ENCODE measurements at regions not wholly inside any gene's neighbourhood (a gene's known extent, or its start where the extent isn't known, plus 50 kb on each side); places are given as distances from the start of the nearest gene placed in this dataset.

DNA sequence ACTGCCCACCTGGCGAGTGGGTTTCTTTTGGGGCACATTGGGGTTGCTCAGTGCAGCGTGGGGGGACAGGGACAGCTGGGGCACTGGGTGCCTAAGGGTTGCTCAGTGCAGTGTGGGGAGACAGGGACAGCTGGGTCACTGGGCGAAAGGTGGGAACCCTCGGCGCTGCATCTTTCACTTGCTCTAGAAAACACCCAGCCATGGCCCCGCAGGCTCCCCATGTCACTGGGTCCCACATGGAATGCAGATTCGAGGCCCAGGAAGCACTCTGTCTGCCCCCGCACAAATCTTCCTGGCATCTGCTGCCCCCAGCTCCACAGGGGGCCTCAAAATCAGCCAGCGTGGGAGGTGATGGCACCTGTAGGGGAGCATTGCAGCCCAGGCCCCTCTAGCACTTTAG lies 229.3 kb downstream of the BRD1 start:
- Histone ChIP-seq H2AFZ (ENCODE audit: low read length) (no peak overlapping the region), H3K4me2 (ENCODE audit: low read depth, low read length) (no peak overlapping the region), H3K4me3 (ENCODE audit: low read length) (no peak overlapping the region), H3K36me3 (replicated peaks; ENCODE audit: insufficient read depth, low read length) (no peaks in the 10 kb centered on the region; the same call in 1 of the 2 replicates), H3K9ac (ENCODE audit: low read length) (no peak overlapping the region), H3K79me2 (ENCODE audit: low read length) (peaks cover 83% of the 10 kb centered on the region), H3K27ac (ENCODE audit: low read length) (no peak overlapping the region), H4K20me1 (ENCODE audit: insufficient read depth, low read length) (no peaks in the 10 kb centered on the region), H3K27me3 (replicated peaks; ENCODE audit: insufficient read depth, low read length) (no peaks in the 10 kb centered on the region), H3F3A (ENCODE audit: insufficient read depth, low read length) (no peaks in the 10 kb centered on the region), H3K4me1 (ENCODE audit: low read length) (no peaks in the 10 kb centered on the region), H3K9me3 (replicated peaks; ENCODE audit: insufficient read depth, low read length) (no peaks in the 10 kb centered on the region), H3K9me2 (replicated peaks; ENCODE audit: insufficient read depth, low read length) (no peaks in the 10 kb centered on the region)
- no peak for DNase-seq
- TF ChIP-seq EZH2phosphoT487 (IDR thresholded peaks at IDR 0.05; ENCODE audit: low read length) = no peak
- TF ChIP-seq, protein P1, sequence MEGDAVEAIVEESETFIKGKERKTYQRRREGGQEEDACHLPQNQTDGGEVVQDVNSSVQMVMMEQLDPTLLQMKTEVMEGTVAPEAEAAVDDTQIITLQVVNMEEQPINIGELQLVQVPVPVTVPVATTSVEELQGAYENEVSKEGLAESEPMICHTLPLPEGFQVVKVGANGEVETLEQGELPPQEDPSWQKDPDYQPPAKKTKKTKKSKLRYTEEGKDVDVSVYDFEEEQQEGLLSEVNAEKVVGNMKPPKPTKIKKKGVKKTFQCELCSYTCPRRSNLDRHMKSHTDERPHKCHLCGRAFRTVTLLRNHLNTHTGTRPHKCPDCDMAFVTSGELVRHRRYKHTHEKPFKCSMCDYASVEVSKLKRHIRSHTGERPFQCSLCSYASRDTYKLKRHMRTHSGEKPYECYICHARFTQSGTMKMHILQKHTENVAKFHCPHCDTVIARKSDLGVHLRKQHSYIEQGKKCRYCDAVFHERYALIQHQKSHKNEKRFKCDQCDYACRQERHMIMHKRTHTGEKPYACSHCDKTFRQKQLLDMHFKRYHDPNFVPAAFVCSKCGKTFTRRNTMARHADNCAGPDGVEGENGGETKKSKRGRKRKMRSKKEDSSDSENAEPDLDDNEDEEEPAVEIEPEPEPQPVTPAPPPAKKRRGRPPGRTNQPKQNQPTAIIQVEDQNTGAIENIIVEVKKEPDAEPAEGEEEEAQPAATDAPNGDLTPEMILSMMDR (IDR thresholded peaks at IDR 0.05; ENCODE audit: low read length) = no peak
- TF ChIP-seq EZH2 (optimal IDR thresholded peaks at IDR 0.05; ENCODE audit: low read depth, low read length) = no peak

- Histone ChIP-seq H3K27ac (ENCODE audit: low read length) (no peak overlapping the region), H3K4me2 (ENCODE audit: low read depth, low read length) (no peak overlapping the region), H3K27me3 (replicated peaks; ENCODE audit: insufficient read depth, low read length) (no peaks in the 10 kb centered on the region), H3K9ac (ENCODE audit: low read length) (no peak overlapping the region), H3K79me2 (ENCODE audit: low read length) (peaks cover 79% of the 10 kb centered on the region), H3K36me3 (replicated peaks; ENCODE audit: insufficient read depth, low read length) (no peaks in the 10 kb centered on the region; the same call in 1 of the 2 replicates), H3K4me1 (ENCODE audit: low read length) (no peaks in the 10 kb centered on the region), H3K9me3 (replicated peaks; ENCODE audit: insufficient read depth, low read length) (no peaks in the 10 kb centered on the region), H2AFZ (ENCODE audit: low read length) (no peak overlapping the region), H3F3A (ENCODE audit: insufficient read depth, low read length) (no peaks in the 10 kb centered on the region), H3K9me2 (replicated peaks; ENCODE audit: insufficient read depth, low read length) (no peaks in the 10 kb centered on the region), H4K20me1 (ENCODE audit: insufficient read depth, low read length) (no peaks in the 10 kb centered on the region), H3K4me3 (ENCODE audit: low read length) (no peak overlapping the region)
- DNase-seq = no peak
- TF ChIP-seq EZH2 (optimal IDR thresholded peaks at IDR 0.05; ENCODE audit: low read depth, low read length) (no peak), EZH2phosphoT487 (IDR thresholded peaks at IDR 0.05; ENCODE audit: low read length) (no peak)
- TF ChIP-seq, protein P1 (IDR thresholded peaks at IDR 0.05; ENCODE audit: low read length) = no peak
These were observed 230.1 kb downstream of the BRD1 start for GRCh38 chr22:49597428-49598039.

DNA sequence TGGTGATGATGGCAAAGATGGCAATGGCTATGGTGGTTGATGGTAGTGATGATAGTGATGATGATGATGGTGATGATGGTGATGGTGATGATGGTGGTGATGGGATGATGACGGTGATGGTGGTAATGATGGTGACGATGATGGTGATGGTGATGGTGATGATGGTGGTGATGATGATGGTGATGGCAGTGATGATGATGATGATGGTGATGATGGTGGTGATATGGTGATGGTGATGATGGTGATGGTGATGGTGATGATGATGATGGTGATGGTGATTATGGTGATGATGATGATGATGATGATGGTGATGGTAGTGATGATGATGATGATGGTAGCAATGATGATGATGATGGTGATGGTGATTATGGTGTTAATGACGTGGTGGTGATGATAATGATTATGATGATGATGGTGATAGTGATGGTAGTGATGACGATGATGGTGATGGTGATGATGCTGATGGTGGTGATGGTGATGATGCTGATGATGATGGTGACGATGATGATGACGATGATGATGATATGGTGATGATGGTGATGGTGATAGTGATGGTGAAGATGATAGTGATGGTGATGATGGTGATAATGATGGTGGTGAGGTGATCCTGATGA lies 232.1 kb downstream of the BRD1 start:
- Histone ChIP-seq H3K4me1 (ENCODE audit: low read length) (no peaks in the 10 kb centered on the region), H3K4me3 (ENCODE audit: low read length) (no peak overlapping the region), H3K9ac (ENCODE audit: low read length) (no peak overlapping the region), H4K20me1 (ENCODE audit: insufficient read depth, low read length) (no peaks in the 10 kb centered on the region), H3K27me3 (replicated peaks; ENCODE audit: insufficient read depth, low read length) (no peaks in the 10 kb centered on the region), H3K36me3 (replicated peaks; ENCODE audit: insufficient read depth, low read length) (no peaks in the 10 kb centered on the region; the same call in 1 of the 2 replicates), H3K4me2 (ENCODE audit: low read depth, low read length) (no peak overlapping the region), H3F3A (ENCODE audit: insufficient read depth, low read length) (no peaks in the 10 kb centered on the region), H2AFZ (ENCODE audit: low read length) (no peak overlapping the region), H3K9me3 (replicated peaks; ENCODE audit: insufficient read depth, low read length) (no peaks in the 10 kb centered on the region), H3K9me2 (replicated peaks; ENCODE audit: insufficient read depth, low read length) (no peaks in the 10 kb centered on the region), H3K79me2 (ENCODE audit: low read length) (peaks cover 77% of the 10 kb centered on the region), H3K27ac (ENCODE audit: low read length) (no peak overlapping the region)
- TF ChIP-seq EZH2phosphoT487 (IDR thresholded peaks at IDR 0.05; ENCODE audit: low read length) (no peak), EZH2 (optimal IDR thresholded peaks at IDR 0.05; ENCODE audit: low read depth, low read length) (no peak)
- TF ChIP-seq, protein P1 (IDR thresholded peaks at IDR 0.05; ENCODE audit: low read length) = no peak
- DNase-seq = no peak

Measured in MM.1S (cell line).